ENCODE measurements at regions not wholly inside any gene's neighbourhood (a gene's known extent, or its start where the extent isn't known, plus 50 kb on each side); places are given as distances from the start of the nearest gene placed in this dataset.
"Not testable (repeated sequence)": the region's sequence is repeated elsewhere in the genome, so short reads cannot be mapped to it uniquely, and the experiment has no call there.

- not testable (repeated sequence) for TF ChIP-seq EZH2phosphoT487, CTCF (IDR thresholded peaks at IDR 0.05; ENCODE audit: low read length)
Observed at GRCh38 chr9:119672763-119673162, 303.5 kb upstream of the BRINP1 start.

All from MM.1S (cell line).